Keratinocyte (primary cell): ENCODE measurements at regions not wholly inside any gene's neighbourhood (a gene's known extent, or its start where the extent isn't known, plus 50 kb on each side); places are given as distances from the start of the nearest gene placed in this dataset.
"Not testable (repeated sequence)": the region's sequence is repeated elsewhere in the genome, so short reads cannot be mapped to it uniquely, and the experiment has no call there.

Experiments
- DNase-seq: peaks from one replicate; pipeline ENCODE4 v3.0.0-alpha.2; 2011; ENCODE audit warnings: low read depth, missing footprints, low spot score
- FAIRE-seq: peaks from 2 replicates; lab custom pipeline; 2011; peaks lifted over from hg19 to GRCh38; lab: Jason Lieb, UNC
- H2AFZ ChIP-seq: 2 replicates; pipeline ENCODE4 v1.6.0; 2012; ENCODE audit warnings: low read length, control low read depth, inconsistent platforms; ENCODE audit not compliant: control insufficient read depth
- H3K27ac ChIP-seq: 2 replicates; pipeline ENCODE4 v1.5.1; 2011; ENCODE audit warnings: low read length; ENCODE audit not compliant: control insufficient read depth, insufficient read depth
- H3K27me3 ChIP-seq: 3 replicates; pipeline ENCODE4 v1.6.0; 2011; ENCODE audit warnings: low read length; ENCODE audit not compliant: control insufficient read depth, insufficient read depth; ENCODE audit errors: extremely low read depth
- H3K36me3 ChIP-seq, 2 experiments: 2 replicates in 1 of 2; 3 replicates in 1 of 2; pipeline ENCODE4 v1.5.1; 2011; ENCODE audit warnings: low read length in 2 of 2, mild to moderate bottlenecking in 1 of 2; ENCODE audit not compliant: control insufficient read depth in 2 of 2, insufficient read depth in 2 of 2; ENCODE audit errors: extremely low read depth in 1 of 2
- H3K4me1 ChIP-seq: 3 replicates; pipeline ENCODE4 v1.5.1; 2011; ENCODE audit warnings: low read length; ENCODE audit not compliant: control insufficient read depth, insufficient read depth; ENCODE audit errors: extremely low read depth
- H3K4me2 ChIP-seq: 3 replicates; pipeline ENCODE4 v1.6.0; 2011; ENCODE audit warnings: low read depth, low read length; ENCODE audit not compliant: control insufficient read depth, insufficient read depth; ENCODE audit errors: extremely low read depth
- H3K4me3 ChIP-seq, 3 experiments: fragments of 200-600 bp in 1 of 3; sonication (generic) in 1 of 3; 2 replicates in 2 of 3; 3 replicates in 1 of 3; pipeline ENCODE4 v1.5.1; 2011 to 2016; ENCODE audit warnings: low read length in 3 of 3, mild to moderate bottlenecking in 3 of 3, control low read depth in 2 of 3, inconsistent platforms in 1 of 3, low read depth in 1 of 3, mixed read lengths in 1 of 3, mixed run types in 1 of 3, moderate library complexity in 1 of 3; ENCODE audit not compliant: control insufficient read depth in 2 of 3, insufficient read depth in 2 of 3; ENCODE audit errors: extremely low read depth in 1 of 3
- H3K79me2 ChIP-seq: 2 replicates; pipeline ENCODE4 v1.6.0; 2012; ENCODE audit warnings: low read length; ENCODE audit not compliant: control insufficient read depth, insufficient read depth
- H3K9ac ChIP-seq: 3 replicates; pipeline ENCODE4 v1.6.0; 2011; ENCODE audit warnings: low read length; ENCODE audit not compliant: control insufficient read depth, insufficient read depth; ENCODE audit errors: extremely low read depth
- H3K9me1 ChIP-seq: 3 replicates; pipeline ENCODE4 v1.6.0; 2011; ENCODE audit warnings: low read length; ENCODE audit not compliant: control insufficient read depth, insufficient read depth; ENCODE audit errors: extremely low read depth
- H3K9me3 ChIP-seq: 2 replicates; pipeline ENCODE4 v1.5.1; 2012; ENCODE audit warnings: low read depth, low read length; ENCODE audit not compliant: control insufficient read depth
- H4K20me1 ChIP-seq: 3 replicates; pipeline ENCODE4 v1.6.0; 2011; ENCODE audit warnings: low read length; ENCODE audit not compliant: control insufficient read depth, insufficient read depth; ENCODE audit errors: extremely low read depth
- CTCF ChIP-seq, 3 experiments: IDR thresholded peaks in 1 of 3; conservative IDR thresholded peaks in 1 of 3; optimal IDR thresholded peaks in 1 of 3; 2 replicates in 2 of 3; 3 replicates in 1 of 3; pipeline versions ENCODE3 to v1.5.1; 2011; ENCODE audit warnings: low read length in 3 of 3, mild to moderate bottlenecking in 3 of 3, moderate library complexity in 2 of 3, control low read depth in 1 of 3, inconsistent platforms in 1 of 3; ENCODE audit not compliant: insufficient read depth in 2 of 3; ENCODE audit errors: extremely low read depth in 1 of 3
- EZH2 ChIP-seq: IDR thresholded peaks from one replicate; pipeline ENCODE4 v1.6.1; 2012; ENCODE audit warnings: inconsistent platforms, mild to moderate bottlenecking, low read length, moderate library complexity
- dilution Hi-C: fragments of 300-500 bp; cut with MboI; formaldehyde crosslinking; loops from one replicate; pipeline ENCODE4 v1.7.0; 2020; ENCODE audit warnings: low sequenced_read_pairs; ENCODE audit not compliant: extremely low pct_ligation_motif_present

GRCh38 chr17:22119016-22119415 lies 426.7 kb downstream of the KCNJ18 start:
- H3K9me1 ChIP-seq, H4K20me1 ChIP-seq, H3K4me1 ChIP-seq, H3K9me3 ChIP-seq, H2AFZ ChIP-seq, H3K9ac ChIP-seq, H3K4me2 ChIP-seq, dilution Hi-C loops, FAIRE-seq, H3K36me3 ChIP-seq, DNase-seq, H3K4me3 ChIP-seq, H3K27ac ChIP-seq, H3K27me3 ChIP-seq, H3K79me2 ChIP-seq: not testable (repeated sequence)

- H3K4me2 ChIP-seq, H4K20me1 ChIP-seq, dilution Hi-C loops, H3K79me2 ChIP-seq, H3K27ac ChIP-seq, H3K4me1 ChIP-seq, H2AFZ ChIP-seq, H3K36me3 ChIP-seq, H3K9me3 ChIP-seq, FAIRE-seq, DNase-seq, H3K9me1 ChIP-seq, H3K4me3 ChIP-seq, H3K9ac ChIP-seq, H3K27me3 ChIP-seq: not testable (repeated sequence)
Observed at GRCh38 chr17:22119751-22120150, 427.4 kb downstream of the KCNJ18 start.

- peaks cover 5% of the 10 kb centered on the region for H3K9me3 ChIP-seq
- no peak overlapping the region for H3K4me3 ChIP-seq
- H2AFZ ChIP-seq: no peak overlapping the region
- TF ChIP-seq CTCF (optimal IDR thresholded peaks at IDR 0.05 in 1 of 3, IDR thresholded peaks at IDR 0.05 in 1 of 3, conservative IDR thresholded peaks at IDR 0.05 in 1 of 3; ENCODE audit: extremely low read depth in 1 of 3, insufficient read depth in 2 of 3, low read length in 3 of 3) (no peak), EZH2 (no peak)
- H3K27ac ChIP-seq: no peak overlapping the region
- H3K4me2 ChIP-seq: no peak overlapping the region
- dilution Hi-C loops: no loop called here
- H3K9ac ChIP-seq: no peak overlapping the region
- no peaks in the 10 kb centered on the region for H3K79me2 ChIP-seq
- FAIRE-seq (no peak), DNase-seq (no peak)
- no peaks in the 10 kb centered on the region for H3K9me1 ChIP-seq
- no peaks in the 10 kb centered on the region for H3K4me1 ChIP-seq
- no peaks in the 10 kb centered on the region for H3K27me3 ChIP-seq
- no peaks in the 10 kb centered on the region for H4K20me1 ChIP-seq
- no peaks in the 10 kb centered on the region for H3K36me3 ChIP-seq
Observed at GRCh38 chr17:22123536-22124281, 431.4 kb downstream of the KCNJ18 start.
